Muscle of leg (tissue), 3 donors: ENCODE measurements at regions not wholly inside any gene's neighbourhood (a gene's known extent, or its start where the extent isn't known, plus 50 kb on each side); places are given as distances from the start of the nearest gene placed in this dataset.

Experiments used
- DNase-seq: peaks from one replicate; pipeline ENCODE4 v3.0.0; 2013
- H3K27ac ChIP-seq: one replicate; pipeline ENCODE4 v1.5.1; 2013; ENCODE audit warnings: mild to moderate bottlenecking, low read length, control low read depth
- H3K27me3 ChIP-seq: one replicate; pipeline ENCODE4 v1.6.1; 2013; ENCODE audit warnings: low read length; ENCODE audit not compliant: control insufficient read depth, insufficient read depth
- H3K36me3 ChIP-seq: one replicate; pipeline ENCODE4 v1.6.1; 2013; ENCODE audit warnings: low read length; ENCODE audit not compliant: control insufficient read depth, insufficient read depth
- H3K4me1 ChIP-seq: one replicate; pipeline ENCODE4 v1.6.1; 2013; ENCODE audit warnings: low read length; ENCODE audit not compliant: control insufficient read depth, insufficient read depth
- H3K4me3 ChIP-seq: one replicate; pipeline ENCODE4 v1.5.1; 2013; ENCODE audit warnings: low read length, control low read depth
- H3K9me3 ChIP-seq: replicated peaks from 2 replicates; pipeline ENCODE4 v1.6.1; 2013; ENCODE audit warnings: low read depth, low read length; ENCODE audit not compliant: control insufficient read depth
- WGBS: methylation state at CpG from one replicate; pipeline ENCODE4 v1.1.5; 2013; ENCODE audit warnings: missing lambda C conversion rate; ENCODE audit not compliant: insufficient coverage; 5-methylcytosine and 5-hydroxymethylcytosine counted together

DNA sequence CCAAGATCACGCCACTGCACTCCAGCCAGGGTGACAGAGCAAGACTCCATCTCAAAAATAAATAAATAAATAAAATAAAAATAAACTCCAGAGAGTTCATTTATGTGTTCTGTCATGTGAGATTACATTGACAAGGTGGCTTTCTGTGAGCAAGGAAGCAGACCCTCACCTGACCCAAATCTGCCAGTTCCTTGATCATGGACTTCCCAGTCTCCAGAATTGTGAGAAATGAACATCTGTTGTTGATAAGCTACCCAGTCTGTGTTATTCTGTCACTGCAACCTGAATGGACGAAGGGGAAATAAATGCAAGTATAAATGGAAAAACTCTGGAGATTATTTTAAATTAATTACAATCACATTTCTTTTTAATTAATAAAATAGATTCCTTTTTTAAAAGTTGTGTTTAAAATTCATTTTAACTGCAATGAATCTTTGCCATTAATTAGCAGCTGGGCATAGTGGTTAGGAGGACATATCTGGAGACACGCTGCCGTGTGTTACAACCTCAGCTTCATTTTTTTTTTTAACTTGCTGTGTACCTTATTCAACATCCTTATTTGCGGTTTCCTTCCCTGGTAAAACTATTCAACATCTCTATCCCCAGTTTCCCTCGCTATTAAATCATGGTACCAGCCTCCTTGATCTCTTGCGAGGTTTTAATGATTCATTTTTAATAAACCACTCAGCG is 376.4 kb downstream of the CHSY3 start:
- no peak for DNase-seq
- 48% methylated on average over 3 of the region's 8 CpGs for WGBS
- no peak overlapping the region for H3K27ac ChIP-seq
- no peaks in the 10 kb centered on the region for H3K27me3 ChIP-seq
- H3K4me1 ChIP-seq, result no peaks in the 10 kb centered on the region
- H3K9me3 ChIP-seq, result no peaks in the 10 kb centered on the region
- no peak overlapping the region for H3K4me3 ChIP-seq
- no peaks in the 10 kb centered on the region for H3K36me3 ChIP-seq

DNA sequence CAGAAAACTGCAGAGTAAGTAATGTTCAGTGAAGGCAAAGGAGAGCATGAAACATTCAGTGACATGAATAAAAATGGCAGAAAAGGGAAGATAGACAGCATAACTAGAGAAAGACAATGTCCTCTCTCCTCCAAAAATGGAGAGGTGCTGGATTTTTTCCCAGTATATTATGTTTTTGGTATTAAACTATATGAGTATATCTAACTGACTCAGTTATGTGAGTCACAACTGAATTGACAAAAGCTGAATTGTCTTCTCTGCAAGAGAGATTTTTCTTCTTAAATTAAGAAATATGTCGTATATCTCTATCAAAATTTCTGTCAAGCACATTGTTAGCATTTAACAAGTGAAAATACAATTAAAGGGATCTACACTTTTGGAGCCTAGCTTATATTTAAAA is 375.1 kb downstream of the CHSY3 start:
- H3K27me3 ChIP-seq, result no peaks in the 10 kb centered on the region
- no peak for DNase-seq
- no CpG with 5 or more reads among the region's 1 CpG for WGBS
- H3K36me3 ChIP-seq, result no peaks in the 10 kb centered on the region
- no peaks in the 10 kb centered on the region for H3K9me3 ChIP-seq
- no peaks in the 10 kb centered on the region for H3K4me1 ChIP-seq
- H3K27ac ChIP-seq, result no peak overlapping the region
- H3K4me3 ChIP-seq, result no peak overlapping the region

DNA sequence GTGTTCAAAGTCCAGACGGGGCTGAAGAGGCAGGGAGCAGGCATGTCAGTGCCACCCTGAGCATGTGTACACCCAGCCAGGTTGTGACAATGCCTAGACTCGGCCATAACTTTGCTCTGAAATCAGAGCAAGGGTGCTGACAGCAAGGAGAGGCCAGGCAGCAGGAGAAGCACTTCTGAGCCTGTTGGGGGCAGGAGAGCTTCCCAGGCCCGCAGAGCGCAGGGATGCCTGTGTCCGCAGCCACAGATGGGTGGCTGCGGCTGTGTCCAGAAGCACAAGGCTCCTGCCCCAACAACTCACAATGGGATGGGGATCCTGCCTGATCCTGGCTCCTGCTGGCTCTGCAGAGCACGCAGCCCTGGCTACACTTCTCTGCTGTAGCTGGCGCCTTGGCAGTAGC is 373.9 kb downstream of the CHSY3 start:
- H3K4me1 ChIP-seq, result no peaks in the 10 kb centered on the region
- no peak overlapping the region for H3K27ac ChIP-seq
- 91% methylated on average over 8 of the region's 8 CpGs for WGBS
- no peaks in the 10 kb centered on the region for H3K9me3 ChIP-seq
- no peak for DNase-seq
- no peaks in the 10 kb centered on the region for H3K36me3 ChIP-seq
- H3K27me3 ChIP-seq, result no peaks in the 10 kb centered on the region
- H3K4me3 ChIP-seq, result no peak overlapping the region

DNA sequence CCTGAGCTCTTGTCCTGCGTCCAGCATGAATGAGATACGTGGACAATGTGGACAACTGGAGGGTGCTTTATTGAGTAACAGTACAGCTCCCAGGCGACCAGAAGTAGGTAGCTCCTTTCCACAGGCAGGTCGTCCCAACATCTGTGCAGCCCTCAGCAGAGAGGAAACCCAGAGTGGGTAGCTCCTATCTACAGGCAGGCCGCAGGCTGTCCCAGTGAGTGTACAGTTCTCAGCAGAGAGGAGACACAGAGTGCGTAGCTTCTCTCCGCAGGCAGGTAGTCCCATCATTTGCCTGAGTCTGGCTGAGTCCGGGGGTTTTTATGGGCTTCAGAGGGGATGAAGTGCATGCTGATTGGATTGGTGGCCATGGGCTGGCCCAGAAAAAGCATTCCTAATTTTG is 373.3 kb downstream of the CHSY3 start:
- Histone ChIP-seq H3K4me1 (no peaks in the 10 kb centered on the region), H3K36me3 (no peaks in the 10 kb centered on the region), H3K4me3 (no peak overlapping the region), H3K27ac (no peak overlapping the region), H3K9me3 (no peaks in the 10 kb centered on the region), H3K27me3 (no peaks in the 10 kb centered on the region)
- 96% methylated on average over 7 of the region's 8 CpGs for WGBS
- no peak for DNase-seq

DNA sequence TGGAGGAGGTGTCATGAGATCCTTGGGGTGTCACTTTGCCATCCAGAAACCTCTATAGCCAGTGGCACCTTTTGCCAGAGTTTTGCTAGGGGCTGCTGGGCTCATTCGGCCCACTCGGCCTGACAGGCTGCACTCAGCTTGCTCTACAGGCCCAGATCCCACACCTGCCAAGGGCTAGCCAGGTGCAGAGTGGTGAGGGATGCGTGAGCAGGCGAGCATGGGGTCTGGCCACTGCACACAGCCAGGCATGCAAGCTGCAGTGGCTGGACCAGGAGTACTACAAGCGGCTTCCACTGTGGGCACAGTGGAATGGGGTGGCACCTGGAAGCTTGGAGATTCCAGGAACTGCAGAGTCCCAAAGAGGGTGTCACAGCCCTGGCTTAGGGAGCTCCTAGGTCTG is 372.7 kb downstream of the CHSY3 start:
- WGBS, result 85% methylated on average over 5 of the region's 5 CpGs
- no peaks in the 10 kb centered on the region for H3K27me3 ChIP-seq
- no peak for DNase-seq
- no peaks in the 10 kb centered on the region for H3K9me3 ChIP-seq
- no peaks in the 10 kb centered on the region for H3K36me3 ChIP-seq
- no peak overlapping the region for H3K27ac ChIP-seq
- no peak overlapping the region for H3K4me3 ChIP-seq
- H3K4me1 ChIP-seq, result no peaks in the 10 kb centered on the region

DNA sequence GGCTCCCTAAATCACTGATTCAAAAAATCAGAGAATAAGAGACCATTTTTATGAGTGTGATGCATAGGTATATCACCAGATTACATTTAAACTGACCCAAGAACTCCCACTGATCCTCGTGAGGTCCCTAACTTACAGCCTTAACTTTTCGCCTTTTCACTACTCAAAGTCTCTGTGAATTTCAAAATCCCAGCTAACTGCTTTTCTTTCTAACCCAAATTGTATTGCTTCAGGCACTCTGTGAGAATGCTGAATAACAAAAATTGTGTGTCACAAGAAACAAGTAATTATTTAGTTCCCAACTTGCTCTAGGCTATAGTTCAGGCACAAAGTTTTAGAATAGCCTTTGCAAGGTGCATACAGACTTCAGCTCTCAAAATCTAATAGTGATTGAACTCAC is 368.6 kb downstream of the CHSY3 start:
- no peak overlapping the region for H3K4me3 ChIP-seq

DNA sequence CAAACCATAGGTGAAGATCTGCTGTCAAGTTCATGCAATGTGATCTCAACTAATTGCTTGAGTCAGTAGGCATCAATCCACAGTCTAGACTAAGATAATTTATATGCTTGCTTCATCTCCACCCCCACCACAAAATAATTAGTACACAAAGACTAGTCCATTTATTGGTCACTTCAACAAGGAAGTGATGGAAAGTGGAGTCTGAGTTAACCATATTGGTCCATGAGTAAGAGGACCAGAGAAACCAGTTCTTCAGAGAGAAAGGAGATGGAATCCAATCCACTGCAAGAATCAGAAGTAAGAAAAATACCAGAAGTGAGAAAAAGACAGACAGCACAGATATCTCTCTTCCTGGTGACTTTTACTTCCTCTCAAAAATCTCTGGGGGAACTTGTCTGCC is 366.5 kb downstream of the CHSY3 start:
- Histone ChIP-seq H3K27me3 (no peaks in the 10 kb centered on the region), H3K9me3 (no peaks in the 10 kb centered on the region), H3K36me3 (no peaks in the 10 kb centered on the region), H3K4me1 (no peaks in the 10 kb centered on the region), H3K4me3 (no peak overlapping the region), H3K27ac (no peak overlapping the region)
- DNase-seq, result no peak

More for the DNA sequence above, 368.6 kb downstream of the CHSY3 start:
- Histone ChIP-seq H3K4me1 (no peaks in the 10 kb centered on the region), H3K27me3 (no peaks in the 10 kb centered on the region), H3K9me3 (no peaks in the 10 kb centered on the region), H3K27ac (no peak overlapping the region), H3K36me3 (no peaks in the 10 kb centered on the region)
- no CpG with 5 or more reads among the region's 2 CpGs for WGBS
- DNase-seq, result no peak

DNA sequence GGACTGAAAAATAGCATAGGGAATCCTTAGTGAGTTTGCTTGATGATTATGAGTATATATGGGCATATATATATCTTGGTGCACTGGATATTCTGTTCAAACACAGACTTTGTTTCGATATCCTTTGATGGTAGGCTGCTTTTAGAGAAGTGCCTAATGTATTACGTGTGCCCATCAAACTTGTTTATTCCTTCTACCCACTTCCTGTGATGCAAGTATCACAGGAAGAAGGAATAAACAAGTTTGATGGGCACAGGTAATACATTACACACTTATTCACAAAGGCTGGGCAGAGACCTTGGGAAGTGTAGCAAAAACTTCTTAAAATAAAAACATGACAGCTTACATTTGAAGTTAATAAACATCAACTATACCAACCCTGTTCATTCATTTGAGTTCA is 364.2 kb downstream of the CHSY3 start:
- Histone ChIP-seq H3K27me3 (no peaks in the 10 kb centered on the region), H3K36me3 (no peaks in the 10 kb centered on the region), H3K27ac (no peak overlapping the region), H3K4me3 (no peak overlapping the region), H3K4me1 (no peaks in the 10 kb centered on the region), H3K9me3 (no peaks in the 10 kb centered on the region)
- no peak for DNase-seq
- WGBS, result no CpG with 5 or more reads among the region's 2 CpGs

DNA sequence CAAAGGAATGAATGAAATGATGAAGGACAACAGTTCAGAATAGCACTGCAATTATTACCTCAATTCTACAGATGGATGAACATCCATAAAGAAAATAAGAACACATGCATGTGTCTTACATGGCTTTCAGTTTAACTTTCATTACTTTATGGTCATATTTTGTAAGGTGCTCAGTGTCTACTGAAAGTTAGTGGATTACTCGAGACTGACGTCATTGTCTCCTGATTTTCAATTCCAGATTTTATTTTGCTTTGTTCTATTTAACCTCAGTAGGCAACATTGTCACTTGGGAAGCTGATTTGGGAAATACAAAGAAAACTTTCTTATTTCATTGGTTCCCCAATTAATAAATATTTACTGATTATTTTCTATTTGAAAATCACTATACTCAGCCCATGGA is 363.7 kb downstream of the CHSY3 start:
- no CpG with 5 or more reads among the region's 2 CpGs for WGBS
- no peak for DNase-seq
- no peaks in the 10 kb centered on the region for H3K9me3 ChIP-seq
- no peak overlapping the region for H3K27ac ChIP-seq
- no peaks in the 10 kb centered on the region for H3K36me3 ChIP-seq
- H3K4me1 ChIP-seq, result no peaks in the 10 kb centered on the region
- no peaks in the 10 kb centered on the region for H3K27me3 ChIP-seq
- H3K4me3 ChIP-seq, result no peak overlapping the region

DNA sequence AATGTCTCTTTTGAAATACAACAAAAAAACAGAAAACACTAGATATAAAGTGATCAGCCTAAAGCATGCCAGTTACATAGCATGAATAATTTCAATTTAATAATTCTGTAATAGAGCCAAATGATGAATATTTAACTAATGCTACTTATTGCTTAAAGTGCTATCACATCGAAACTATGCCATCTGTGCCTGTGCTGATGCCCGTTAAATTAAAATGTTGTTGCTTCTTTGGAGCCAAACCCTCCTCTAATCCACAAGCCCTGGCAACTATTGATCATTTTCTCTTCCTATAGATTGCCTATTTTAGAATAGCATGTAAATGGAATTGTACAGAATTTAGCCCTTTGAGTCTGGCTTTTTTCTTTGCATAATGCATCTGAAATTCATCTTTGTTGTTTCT is 356.2 kb downstream of the CHSY3 start:
- Histone ChIP-seq H3K36me3 (no peaks in the 10 kb centered on the region), H3K27ac (no peak overlapping the region), H3K4me1 (no peaks in the 10 kb centered on the region), H3K4me3 (no peak overlapping the region), H3K9me3 (peaks cover 2% of the 10 kb centered on the region), H3K27me3 (no peaks in the 10 kb centered on the region)
- no CpG with 5 or more reads among the region's 2 CpGs for WGBS
- no peak for DNase-seq

DNA sequence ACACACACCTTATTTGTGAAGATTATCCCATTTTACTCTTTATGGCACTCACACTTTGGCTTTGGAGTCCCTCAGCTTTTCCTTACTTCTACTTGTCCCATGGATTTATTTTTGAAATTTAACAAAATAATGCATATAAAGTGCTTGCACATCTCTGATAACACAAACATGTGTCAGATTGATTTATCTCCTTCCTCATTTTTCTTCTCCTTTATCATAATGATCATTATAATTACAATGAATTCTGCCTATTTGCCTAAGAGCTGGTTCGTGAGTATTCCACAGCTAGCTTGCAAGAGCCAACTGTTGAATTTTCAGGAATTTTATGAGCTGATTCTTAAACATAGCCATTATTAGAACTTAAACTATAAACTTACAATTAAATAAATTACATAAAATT is 347.7 kb downstream of the CHSY3 start:
- no peaks in the 10 kb centered on the region for H3K4me1 ChIP-seq
- no CpG with 5 or more reads among the region's 1 CpG for WGBS
- H3K27ac ChIP-seq, result no peak overlapping the region
- H3K36me3 ChIP-seq, result no peaks in the 10 kb centered on the region
- no peak for DNase-seq
- H3K4me3 ChIP-seq, result no peak overlapping the region
- peaks cover 3% of the 10 kb centered on the region for H3K9me3 ChIP-seq
- no peaks in the 10 kb centered on the region for H3K27me3 ChIP-seq
